HG02610 (cell line): ENCODE measurements at regions not wholly inside any gene's neighbourhood (a gene's known extent, or its start where the extent isn't known, plus 50 kb on each side); places are given as distances from the start of the nearest gene placed in this dataset.

ENCODE experiments used
- ATAC-seq: cut with Tn5 transposase; IDR thresholded peaks from one replicate; pipeline ENCODE4 v1.9.1; 2021; ENCODE audit warnings: mild to moderate bottlenecking, moderate library complexity; ENCODE audit not compliant: unreplicated experiment

DNA sequence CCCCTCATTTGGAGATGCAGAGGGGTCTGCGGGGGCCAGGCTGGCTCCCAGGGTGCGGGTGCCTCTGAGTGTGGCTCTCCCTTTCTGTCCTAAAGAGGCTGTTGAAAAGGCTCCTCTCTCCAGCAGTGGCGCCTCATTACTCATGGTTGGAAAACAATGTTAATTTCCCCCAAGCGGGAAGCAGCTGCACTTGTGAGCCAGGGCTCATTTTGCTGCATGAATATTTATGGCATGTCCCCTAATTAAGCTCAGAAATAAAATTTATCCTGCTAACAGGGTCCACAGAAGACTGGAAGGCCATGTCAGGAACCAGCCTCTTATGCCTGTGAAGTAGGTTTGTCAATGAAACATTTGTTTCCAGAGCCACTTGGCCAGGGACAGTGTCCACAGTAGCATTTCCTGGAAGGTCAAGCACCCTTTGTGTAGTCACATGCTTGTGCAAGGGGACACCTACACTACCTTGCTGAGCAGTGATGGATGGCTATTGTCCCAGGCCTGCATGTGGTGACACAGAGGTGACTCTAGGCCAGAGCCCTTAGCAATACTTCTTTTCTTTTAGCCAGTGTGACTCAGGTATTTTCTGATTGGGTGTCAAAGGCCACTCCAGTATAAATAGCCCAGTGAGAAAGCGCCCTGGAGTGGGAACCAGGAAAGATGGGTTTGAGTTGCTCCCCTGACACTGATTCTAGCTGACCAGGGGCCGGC is 259.0 kb downstream of the FOXD2 start:
- ATAC-seq = no peak

DNA sequence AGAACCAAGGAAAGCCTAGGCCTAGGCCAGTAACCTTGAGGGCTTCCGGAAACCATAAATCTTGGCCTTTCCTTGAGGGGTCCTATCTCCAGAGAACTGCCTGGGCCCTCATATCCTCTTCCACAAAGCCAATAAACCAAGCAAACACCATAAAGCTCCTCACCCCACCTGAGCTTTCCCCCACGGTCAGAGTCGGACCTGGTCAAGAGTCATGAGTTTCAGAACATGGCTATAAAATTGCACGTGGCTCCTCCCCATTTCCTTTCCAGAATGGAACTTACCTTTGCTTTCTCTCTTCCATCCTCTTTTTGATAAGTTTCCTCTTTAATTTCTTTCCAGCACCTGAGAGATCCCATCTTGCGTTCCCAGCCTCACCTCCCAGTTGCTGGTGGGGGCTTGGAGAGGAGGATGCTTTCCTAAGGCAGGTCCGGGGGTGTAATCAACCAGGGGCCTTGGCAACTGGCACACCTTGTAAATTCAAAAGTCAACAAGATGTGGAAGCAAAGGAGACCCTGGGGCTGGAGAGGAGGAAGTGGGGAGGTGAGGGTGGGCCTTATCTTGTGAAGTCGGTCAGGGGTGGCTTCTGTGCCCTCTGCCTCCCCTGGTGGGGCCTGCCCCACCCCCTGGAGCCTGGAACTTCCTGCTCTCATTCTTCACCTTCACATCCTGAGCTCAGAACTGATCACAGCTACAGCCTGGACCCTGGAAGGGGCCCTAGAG is 259.9 kb downstream of the FOXD2 start:
- no peak for ATAC-seq

DNA sequence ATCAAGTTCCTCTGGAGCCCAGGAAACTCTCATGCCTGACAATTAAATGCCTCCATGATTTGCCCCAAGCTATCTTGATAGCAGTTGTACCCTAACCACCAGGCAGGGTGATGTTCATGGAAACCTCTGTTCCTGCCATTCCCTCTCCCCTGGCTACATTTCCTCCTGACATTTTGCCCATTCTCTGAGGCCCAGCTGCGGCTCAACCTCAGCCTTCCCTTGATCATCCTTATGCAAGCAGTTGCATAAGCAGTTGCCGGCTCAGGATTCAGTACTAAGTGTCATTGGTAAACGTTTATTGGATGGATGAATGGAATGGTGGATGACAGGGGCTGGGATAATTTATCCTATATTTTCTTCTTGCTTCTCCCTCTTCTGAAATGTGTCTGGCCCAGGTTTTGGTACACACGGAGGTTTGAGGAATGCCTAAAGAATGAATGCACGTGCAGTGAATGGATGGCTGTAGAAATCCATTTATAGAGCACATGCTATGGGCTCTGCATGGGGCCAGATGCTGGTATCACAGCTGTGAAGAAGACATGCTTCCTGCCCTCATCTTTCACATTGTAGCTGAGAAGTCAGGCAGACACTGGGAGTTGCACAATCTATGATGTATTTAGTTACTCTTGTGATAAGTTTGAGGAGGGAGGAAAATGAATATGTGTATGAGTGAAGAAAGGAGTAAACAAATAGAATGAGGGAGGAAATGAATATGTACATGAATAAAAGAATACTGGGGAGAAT is 261.8 kb downstream of the FOXD2 start:
- ATAC-seq = no peak

DNA sequence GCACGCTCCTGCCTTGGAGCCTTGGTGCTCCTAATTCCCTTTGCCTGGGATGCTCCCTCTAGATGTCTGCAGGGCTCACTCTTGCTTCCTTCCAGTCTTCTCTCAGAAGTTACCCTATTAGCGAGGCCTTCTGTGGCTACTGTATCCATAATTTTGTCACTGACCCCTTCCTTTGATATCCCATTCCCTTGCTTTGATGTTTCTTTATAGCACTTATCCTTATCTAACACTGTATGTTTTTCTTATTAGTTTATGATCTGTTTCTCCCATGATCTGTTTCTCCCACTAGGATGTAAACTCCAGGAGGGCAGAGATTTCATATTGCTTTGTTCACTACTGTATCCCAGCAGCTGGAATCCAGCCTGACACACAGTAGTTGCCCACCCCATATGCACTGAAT is 263.4 kb downstream of the FOXD2 start:
- ATAC-seq = no peak

DNA sequence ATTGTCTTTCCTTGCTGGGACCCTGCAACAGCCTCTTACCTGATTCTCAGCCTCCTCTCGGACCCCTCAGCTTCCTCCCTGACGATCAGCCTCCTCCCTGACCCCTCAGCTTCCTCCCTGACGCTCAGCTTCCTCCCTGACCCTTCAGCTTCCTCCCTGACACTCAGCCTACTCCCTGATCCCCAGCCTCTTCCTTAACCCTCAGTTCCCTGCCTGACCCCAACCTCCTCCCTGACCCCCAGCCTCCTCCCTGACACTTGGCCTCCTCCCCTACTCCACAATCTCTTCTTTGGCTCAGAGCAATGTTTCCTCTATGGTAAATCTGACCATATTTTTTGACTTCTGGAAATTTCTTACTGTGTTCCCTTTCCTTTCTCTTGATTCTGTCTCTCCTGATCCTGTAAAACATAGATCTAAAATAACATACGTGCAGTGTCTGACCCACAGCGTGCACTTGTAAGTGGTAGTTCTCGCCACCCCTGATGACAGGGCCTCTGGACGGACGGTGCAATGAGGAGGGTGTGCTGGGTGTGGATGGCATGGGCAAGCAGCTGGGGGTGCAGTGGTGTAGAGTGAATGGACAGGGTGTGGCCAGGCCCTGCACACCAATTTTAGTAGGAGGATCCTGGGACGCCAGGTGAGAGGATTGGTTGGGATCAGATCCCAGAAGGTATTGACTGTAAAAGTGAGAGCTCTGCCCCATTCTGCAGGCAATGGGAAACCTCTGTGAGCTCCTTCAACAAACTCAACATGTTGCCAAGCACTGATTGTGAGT is 264.1 kb downstream of the FOXD2 start:
- no peak for ATAC-seq

DNA sequence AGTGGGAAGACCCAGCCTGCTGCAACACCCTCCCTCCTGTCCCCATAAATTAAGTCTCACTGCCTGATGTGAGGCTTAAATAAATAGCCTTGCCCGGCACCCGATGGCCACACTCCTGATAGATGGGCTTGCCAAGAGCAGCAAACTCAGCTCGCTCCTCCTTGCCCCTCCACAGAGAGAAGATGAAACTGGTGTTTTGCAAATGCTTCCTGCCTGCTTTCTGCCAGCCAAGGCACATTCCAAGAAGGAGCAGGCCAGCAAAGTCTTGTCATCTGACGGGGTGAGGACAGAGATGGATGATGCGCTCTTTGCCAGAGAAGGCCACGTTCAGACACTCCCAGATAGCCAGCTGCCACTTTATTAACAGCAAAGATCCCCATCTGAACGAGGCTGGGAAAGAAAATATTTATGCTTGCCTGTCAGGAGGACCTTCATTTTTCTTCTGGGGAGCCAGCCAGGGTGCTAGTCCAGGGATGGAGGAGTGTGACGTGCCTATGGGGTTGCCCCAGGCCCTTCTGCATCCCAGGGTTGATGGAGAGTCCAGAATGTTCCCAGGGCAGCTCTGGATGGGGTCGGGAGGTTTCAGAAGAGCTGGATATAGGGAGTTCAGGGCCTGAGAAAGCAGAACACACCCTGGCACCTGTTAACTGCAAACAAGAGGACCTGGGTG is 265.4 kb downstream of the FOXD2 start:
- ATAC-seq = no peak

DNA sequence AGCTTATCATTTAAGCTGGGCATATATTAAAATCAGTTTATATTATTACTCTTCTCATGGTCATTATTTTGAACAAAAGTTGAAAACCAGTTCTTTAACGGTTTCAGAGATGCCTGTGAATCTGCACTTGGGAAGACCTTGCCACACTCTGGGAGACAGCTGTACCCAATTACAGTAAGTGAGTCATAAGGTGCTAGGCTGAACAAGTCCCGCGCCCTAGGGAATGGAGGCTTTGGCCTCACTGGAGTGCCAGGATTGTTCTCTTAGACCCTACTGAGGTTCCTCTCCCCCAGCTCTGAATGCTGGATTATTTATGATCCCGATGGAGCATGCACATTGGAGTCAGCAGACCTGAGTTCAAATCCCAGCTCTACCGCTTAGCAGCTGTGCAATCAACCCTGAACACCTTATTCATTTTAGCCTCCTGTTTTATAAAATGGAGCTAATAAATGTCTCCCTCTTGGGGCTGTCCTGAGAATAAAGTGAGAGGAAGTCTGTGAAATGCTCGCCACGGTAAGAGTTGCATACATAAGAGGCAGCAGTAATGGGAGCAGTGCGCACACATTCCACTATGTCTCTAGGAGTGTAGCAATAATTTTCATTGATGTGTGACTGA is 266.2 kb downstream of the FOXD2 start:
- ATAC-seq = no peak

DNA sequence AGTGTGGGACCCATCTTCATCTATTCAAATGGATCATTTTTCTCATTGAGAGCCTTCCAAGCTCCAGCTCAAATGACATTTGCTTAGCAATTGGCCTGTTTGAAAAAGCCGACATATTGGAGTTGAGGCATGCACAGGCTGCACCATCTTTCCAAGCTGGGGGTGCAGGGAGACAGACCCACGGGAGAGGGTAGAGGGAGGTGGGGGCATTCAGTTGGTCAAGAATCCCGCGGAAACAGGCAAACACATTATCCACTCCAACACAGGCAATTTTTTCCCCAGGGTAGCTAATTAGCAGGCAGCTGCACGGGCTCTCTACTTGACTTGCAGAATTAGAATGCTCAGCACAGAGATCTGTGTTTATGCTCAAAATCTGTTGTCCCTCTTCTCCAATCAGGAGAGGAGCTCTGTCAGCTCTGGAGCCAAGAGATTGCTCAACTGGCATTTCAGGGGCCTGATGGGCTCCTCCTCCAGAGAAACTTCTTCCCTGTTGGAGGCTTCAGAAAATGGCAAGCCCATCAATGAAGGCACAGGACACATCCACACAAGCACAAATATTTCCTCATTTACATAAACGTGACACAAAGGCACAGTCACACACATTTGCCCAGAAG is 267.8 kb downstream of the FOXD2 start:
- no peak for ATAC-seq

DNA sequence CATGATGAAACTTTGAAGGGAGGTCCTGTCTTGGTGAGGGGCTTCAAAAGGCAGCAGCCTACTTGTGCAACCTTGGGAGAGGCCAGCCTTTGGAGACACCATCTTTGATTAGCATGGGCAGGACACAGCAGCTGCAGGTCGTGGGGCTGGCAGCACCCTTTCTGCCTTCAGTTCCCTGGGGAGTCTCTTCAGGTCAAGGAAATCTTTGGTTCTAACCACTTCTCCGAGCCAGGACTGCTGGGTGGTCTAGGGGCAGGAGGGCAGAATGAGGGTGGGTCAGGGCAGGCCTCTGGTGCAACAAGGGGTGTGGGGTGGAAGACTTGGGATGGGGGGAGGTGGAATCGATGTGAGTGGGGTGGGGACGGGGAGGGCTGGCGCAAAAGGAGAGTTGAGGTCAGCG is 269.7 kb downstream of the FOXD2 start:
- no peak for ATAC-seq

DNA sequence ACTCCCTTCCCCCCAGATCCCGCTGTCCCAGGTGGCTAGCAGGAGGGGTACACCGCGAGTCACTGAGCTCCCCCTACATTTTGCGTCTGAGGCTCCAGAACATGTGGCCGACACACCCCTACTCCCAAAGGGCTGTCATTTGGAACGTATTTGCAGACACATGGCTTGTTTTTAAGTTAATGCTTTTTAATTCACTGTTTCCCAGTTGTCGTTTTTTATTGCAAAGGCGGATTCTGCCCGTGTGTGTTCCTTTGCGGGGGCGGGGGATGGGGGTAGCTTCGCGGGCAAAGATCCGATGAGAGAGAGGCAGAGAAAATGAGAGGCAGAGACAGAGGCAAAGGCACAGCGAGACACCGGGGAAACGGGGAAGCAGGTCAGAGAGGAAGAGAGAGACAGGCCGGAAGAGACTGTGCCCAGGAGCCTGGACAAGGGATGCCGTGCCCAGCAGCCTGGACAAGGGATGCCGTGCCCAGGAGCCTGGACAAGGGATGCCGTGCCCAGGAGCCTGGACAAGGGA is 270.2 kb downstream of the FOXD2 start:
- ATAC-seq = no peak

DNA sequence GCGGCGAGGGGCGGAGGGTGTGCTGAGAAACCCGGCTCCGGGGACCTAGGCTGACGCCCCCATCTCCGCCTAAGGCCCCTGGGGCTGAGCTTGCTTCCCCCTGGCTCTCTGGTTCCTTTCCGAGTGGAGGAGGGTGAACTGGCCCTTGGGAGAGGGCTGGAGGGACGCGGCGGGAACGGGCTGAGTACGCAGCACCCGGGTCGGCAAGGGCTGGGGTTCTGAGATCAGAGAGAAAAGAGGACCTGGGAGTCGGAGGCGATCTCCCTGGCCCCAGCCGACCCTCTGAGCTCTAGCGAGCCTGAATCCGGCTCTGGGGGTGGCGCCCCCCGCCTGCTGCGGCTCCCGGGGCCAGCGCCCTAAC is 270.8 kb downstream of the FOXD2 start:
- no peak for ATAC-seq

DNA sequence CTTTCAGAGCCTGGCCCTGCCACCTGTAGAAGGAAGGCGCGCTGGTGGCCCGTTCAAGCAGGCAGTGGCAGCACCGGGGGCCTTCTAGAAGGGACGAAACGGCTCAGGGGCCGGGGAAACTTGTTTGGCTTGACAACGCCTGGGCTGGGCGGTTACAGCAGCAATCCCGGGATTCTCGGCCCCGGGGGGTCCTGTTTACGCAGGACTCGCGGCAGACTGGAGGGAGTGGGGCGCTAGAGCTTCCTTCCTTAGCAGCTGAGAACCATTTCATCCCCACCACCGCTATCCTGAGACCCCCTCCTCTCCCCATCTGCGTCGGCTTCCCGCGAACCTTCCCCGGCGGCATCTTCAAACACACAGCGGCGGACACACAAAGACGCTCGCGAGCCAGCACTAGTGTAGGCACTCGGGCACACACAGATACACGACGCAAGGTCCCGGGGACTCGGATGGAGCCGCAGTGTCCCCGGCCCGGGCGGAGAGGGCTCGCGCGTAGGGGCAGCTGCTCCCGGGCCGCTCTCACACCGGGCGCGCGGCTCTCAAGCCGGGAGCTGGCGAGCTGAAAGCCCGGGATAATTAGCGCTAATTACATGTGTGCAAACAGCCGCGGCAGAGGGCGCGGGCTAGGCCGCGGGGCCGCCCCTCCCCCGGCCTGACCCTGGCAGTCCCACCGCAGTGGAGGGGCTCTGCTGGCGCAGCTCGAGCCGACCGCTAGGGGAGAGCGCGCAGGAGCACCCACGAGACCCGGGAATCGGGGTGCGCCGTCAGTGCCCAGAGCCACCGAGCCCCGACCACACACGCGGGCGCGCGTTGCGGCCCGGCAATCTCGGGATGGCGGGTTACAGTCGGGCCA is 271.4 kb downstream of the FOXD2 start:
- ATAC-seq = no peak

DNA sequence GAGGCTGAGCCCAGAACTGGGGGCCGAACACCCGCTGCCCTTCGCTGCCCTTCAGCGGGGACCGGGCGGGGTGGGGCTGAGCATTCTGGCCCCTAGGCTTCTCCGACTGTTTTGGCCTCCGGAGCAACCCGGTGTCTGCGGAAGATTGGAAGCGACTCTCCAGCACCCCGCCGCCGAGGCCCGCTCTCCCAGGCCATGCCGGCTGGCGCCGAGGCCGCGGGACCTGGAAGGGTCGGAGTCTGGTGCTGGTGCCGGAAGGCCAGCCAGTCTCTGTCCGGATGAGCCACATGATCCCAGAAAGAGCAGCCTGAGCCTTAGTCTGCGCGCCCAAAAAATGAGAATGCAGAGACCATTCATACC is 272.0 kb downstream of the FOXD2 start:
- no peak for ATAC-seq

DNA sequence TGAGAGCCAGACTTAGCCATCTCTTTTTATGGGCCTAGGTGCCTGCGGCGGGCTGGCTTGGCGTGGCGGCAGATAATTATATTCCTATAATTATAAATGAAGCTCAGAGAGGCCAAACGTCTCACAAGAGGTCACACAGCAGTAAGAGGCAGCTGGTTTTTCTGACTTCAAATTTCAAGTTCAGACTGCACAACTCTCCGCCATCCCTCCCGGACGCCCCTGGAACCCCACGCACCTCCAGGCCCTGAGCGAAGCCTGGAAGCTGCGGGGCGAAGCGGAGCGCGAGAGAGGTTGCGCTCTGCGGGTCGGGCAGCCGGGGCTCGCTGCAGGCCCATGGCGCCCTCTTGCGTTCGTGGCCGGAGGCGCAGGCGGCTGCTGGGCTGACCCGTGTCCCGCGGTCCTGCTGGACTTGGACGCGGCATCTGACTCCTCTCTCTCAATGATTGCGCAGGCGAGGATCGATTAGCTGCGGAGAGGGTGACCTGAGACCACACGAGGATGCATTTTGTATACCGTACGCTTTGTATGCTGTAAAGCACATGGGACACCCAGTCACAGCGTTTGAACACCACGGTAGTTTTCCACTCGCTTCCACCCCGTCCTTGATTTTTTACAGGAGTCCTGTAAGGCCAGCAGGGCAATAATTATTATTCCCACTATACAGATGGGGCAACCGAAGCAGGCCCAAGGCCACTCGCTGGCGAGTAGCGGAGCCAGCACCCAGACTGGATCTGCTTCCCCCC is 272.7 kb downstream of the FOXD2 start:
- peak; percentile 65 for ATAC-seq
